ENCODE measurements at regions not wholly inside any gene's neighbourhood (a gene's known extent, or its start where the extent isn't known, plus 50 kb on each side); places are given as distances from the start of the nearest gene placed in this dataset.

DNA sequence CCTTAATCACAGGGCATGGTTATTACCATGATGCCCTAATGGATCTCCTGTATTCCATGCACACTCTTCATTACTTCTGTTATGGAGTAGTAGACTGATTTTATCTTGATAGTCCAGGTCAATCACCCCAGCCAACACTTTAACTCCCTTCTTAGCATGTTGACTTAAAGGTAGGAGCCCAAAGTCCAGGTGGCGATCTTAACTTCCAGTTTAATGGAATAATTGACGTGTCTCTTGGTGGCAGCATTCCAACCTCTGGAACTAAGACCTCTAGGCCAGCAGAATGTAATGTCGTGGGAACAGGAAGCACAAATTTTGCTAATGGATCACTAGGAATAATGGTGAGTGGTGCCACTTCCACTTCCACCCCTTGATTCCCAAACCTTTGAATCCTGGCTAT lies 687.2 kb upstream of the SGO1 start:
- Histone ChIP-seq H3K9me3 (ENCODE audit: insufficient read depth, low read depth, low read length) (no peaks in the 10 kb centered on the region), H3K79me2 (ENCODE audit: insufficient read depth, low read length) (no peaks in the 10 kb centered on the region), H3K9ac (ENCODE audit: low read depth, low read length, poor library complexity, severe bottlenecking) (no peak overlapping the region), H4K20me1 (ENCODE audit: insufficient read depth, low read length, poor library complexity, severe bottlenecking) (no peaks in the 10 kb centered on the region), H3K9me2 (replicated peaks; ENCODE audit: low read depth, low read length) (no peaks in the 10 kb centered on the region), H3F3A (ENCODE audit: low read depth) (no peaks in the 10 kb centered on the region), H3K4me1 (ENCODE audit: insufficient read depth, low read length, poor library complexity, severe bottlenecking) (no peaks in the 10 kb centered on the region), H2AFZ (ENCODE audit: low read length) (no peak overlapping the region), H3K36me3 (ENCODE audit: insufficient read depth, low read length) (no peaks in the 10 kb centered on the region), H3K4me3 (ENCODE audit: low read length, poor library complexity, severe bottlenecking) (no peak overlapping the region), H3K4me2 (ENCODE audit: low read depth, low read length, poor library complexity, severe bottlenecking) (no peak overlapping the region), H3K27me3 (ENCODE audit: insufficient read depth, low read length, poor library complexity, severe bottlenecking) (no peaks in the 10 kb centered on the region)
- TF ChIP-seq CTCF (conservative IDR thresholded peaks at IDR 0.05; ENCODE audit: low read length) (no peak), EZH2phosphoT487 (IDR thresholded peaks at IDR 0.05; ENCODE audit: borderline replicate concordance) (no peak)

- Histone ChIP-seq H4K20me1 (ENCODE audit: insufficient read depth, low read length, poor library complexity, severe bottlenecking) (no peaks in the 10 kb centered on the region), H3K4me3 (ENCODE audit: low read length, poor library complexity, severe bottlenecking) (no peak overlapping the region), H3K9ac (ENCODE audit: low read depth, low read length, poor library complexity, severe bottlenecking) (no peak overlapping the region), H3F3A (ENCODE audit: low read depth) (no peaks in the 10 kb centered on the region), H2AFZ (ENCODE audit: low read length) (no peak overlapping the region), H3K79me2 (ENCODE audit: insufficient read depth, low read length) (no peaks in the 10 kb centered on the region), H3K4me2 (ENCODE audit: low read depth, low read length, poor library complexity, severe bottlenecking) (no peak overlapping the region), H3K4me1 (ENCODE audit: insufficient read depth, low read length, poor library complexity, severe bottlenecking) (no peaks in the 10 kb centered on the region), H3K9me2 (replicated peaks; ENCODE audit: low read depth, low read length) (no peaks in the 10 kb centered on the region), H3K9me3 (ENCODE audit: insufficient read depth, low read depth, low read length) (no peaks in the 10 kb centered on the region), H3K27me3 (ENCODE audit: insufficient read depth, low read length, poor library complexity, severe bottlenecking) (no peaks in the 10 kb centered on the region), H3K36me3 (ENCODE audit: insufficient read depth, low read length) (no peaks in the 10 kb centered on the region)
- no peak for TF ChIP-seq EZH2phosphoT487 (IDR thresholded peaks at IDR 0.05; ENCODE audit: borderline replicate concordance)
- TF ChIP-seq CTCF (conservative IDR thresholded peaks at IDR 0.05; ENCODE audit: low read length), result no peak
Measured at GRCh38 chr3:20870106-20870899, 684.3 kb upstream of the SGO1 start.

DNA sequence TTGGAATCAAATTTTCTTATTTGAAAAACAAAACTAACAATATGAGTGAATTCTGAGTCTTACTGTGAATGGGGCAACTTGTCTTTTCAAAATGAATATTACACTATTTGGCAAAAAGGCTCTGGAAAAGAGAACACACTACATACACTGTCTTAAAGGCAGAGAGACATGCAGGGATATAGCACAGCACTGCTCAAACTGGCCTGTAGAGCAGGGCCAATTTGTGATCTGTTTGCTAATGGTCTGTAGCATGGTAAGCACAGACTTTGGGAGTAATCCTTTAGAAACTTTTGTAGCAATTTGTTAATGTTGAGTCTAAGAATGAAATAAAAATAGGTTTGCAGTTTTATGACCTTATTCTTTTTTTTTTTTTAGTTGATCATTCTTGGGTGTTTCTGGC lies 679.8 kb upstream of the SGO1 start:
- H3K79me2 ChIP-seq (ENCODE audit: insufficient read depth, low read length), result no peaks in the 10 kb centered on the region
- no peak overlapping the region for H3K9ac ChIP-seq (ENCODE audit: low read depth, low read length, poor library complexity, severe bottlenecking)
- H3K4me2 ChIP-seq (ENCODE audit: low read depth, low read length, poor library complexity, severe bottlenecking), result no peak overlapping the region
- no peak overlapping the region for H3K4me3 ChIP-seq (ENCODE audit: low read length, poor library complexity, severe bottlenecking)
- H2AFZ ChIP-seq (ENCODE audit: low read length), result no peak overlapping the region
- no peaks in the 10 kb centered on the region for H3K36me3 ChIP-seq (ENCODE audit: insufficient read depth, low read length)
- H3K9me3 ChIP-seq (ENCODE audit: insufficient read depth, low read depth, low read length), result no peaks in the 10 kb centered on the region
- no peaks in the 10 kb centered on the region for H3K4me1 ChIP-seq (ENCODE audit: insufficient read depth, low read length, poor library complexity, severe bottlenecking)
- H4K20me1 ChIP-seq (ENCODE audit: insufficient read depth, low read length, poor library complexity, severe bottlenecking), result no peaks in the 10 kb centered on the region
- no peaks in the 10 kb centered on the region for H3K27me3 ChIP-seq (ENCODE audit: insufficient read depth, low read length, poor library complexity, severe bottlenecking)
- no peaks in the 10 kb centered on the region for H3K9me2 ChIP-seq (replicated peaks; ENCODE audit: low read depth, low read length)
- no peaks in the 10 kb centered on the region for H3F3A ChIP-seq (ENCODE audit: low read depth)
- TF ChIP-seq EZH2phosphoT487 (IDR thresholded peaks at IDR 0.05; ENCODE audit: borderline replicate concordance) (no peak), CTCF (conservative IDR thresholded peaks at IDR 0.05; ENCODE audit: low read length) (no peak)

Data from Loucy (cell line).